Activated T-cell treated with anti-CD3 and anti-CD28 coated beads, Interleukin-2, amount 50 U/mL, for 24 hours (primary cell): ENCODE measurements at regions not wholly inside any gene's neighbourhood (a gene's known extent, or its start where the extent isn't known, plus 50 kb on each side); places are given as distances from the start of the nearest gene placed in this dataset.

Source experiments
- DNase-seq: peaks from one replicate; pipeline ENCODE4 v3.0.0-alpha.2; 2020
- H3K27ac Mint-ChIP-seq: 2 replicates; pipeline ENCODE4 v1.8.0; 2020; ENCODE audit warnings: mild to moderate bottlenecking, mixed read lengths
- H3K27me3 Mint-ChIP-seq: 2 replicates; pipeline ENCODE4 v1.8.0; 2020; ENCODE audit warnings: mixed read lengths
- H3K36me3 Mint-ChIP-seq: 2 replicates; pipeline ENCODE4 v1.8.0; 2020; ENCODE audit warnings: low read depth, mixed read lengths
- H3K4me1 Mint-ChIP-seq: 2 replicates; pipeline ENCODE4 v1.8.0; 2020; ENCODE audit warnings: low read depth, mixed read lengths
- H3K4me3 Mint-ChIP-seq: 2 replicates; pipeline ENCODE4 v1.8.0; 2020; ENCODE audit warnings: mild to moderate bottlenecking, moderate library complexity, mixed read lengths
- H3K9me3 Mint-ChIP-seq: 2 replicates; pipeline ENCODE4 v1.8.0; 2020; ENCODE audit warnings: mixed read lengths

DNA sequence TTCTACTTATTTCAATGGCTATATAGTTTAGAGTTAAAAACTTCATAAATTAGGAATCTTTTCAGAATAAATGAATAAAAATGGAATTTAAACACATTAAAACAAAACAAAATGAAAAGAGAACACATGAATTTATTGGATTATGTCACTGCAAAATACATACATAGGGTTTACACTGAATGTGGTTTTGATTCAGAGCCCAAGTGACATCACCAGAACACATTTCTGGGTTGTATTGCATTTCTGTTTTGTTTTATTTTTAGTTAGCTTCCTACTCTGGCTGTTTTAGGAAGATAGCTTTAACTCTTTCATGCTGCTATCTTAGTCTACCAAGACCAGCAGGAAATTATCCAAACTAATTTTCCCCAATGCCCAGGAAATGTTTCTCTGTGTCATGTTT lies 1935.0 kb downstream of the EFNA5 start:
- peaks cover 7% of the 10 kb centered on the region for H3K9me3 Mint-ChIP-seq
- H3K27me3 Mint-ChIP-seq: no peaks in the 10 kb centered on the region
- DNase-seq: no peak
- H3K36me3 Mint-ChIP-seq: no peaks in the 10 kb centered on the region
- no peak overlapping the region for H3K27ac Mint-ChIP-seq
- no peaks in the 10 kb centered on the region for H3K4me1 Mint-ChIP-seq
- H3K4me3 Mint-ChIP-seq: no peak overlapping the region

GRCh38 chr5:105730982-105731381 lies 1939.8 kb downstream of the EFNA5 start:
- H3K4me3 Mint-ChIP-seq: no peak overlapping the region
- H3K4me1 Mint-ChIP-seq: no peaks in the 10 kb centered on the region
- H3K9me3 Mint-ChIP-seq: peaks cover 4% of the 10 kb centered on the region
- H3K27me3 Mint-ChIP-seq: no peaks in the 10 kb centered on the region
- H3K27ac Mint-ChIP-seq: no peak overlapping the region
- H3K36me3 Mint-ChIP-seq: no peaks in the 10 kb centered on the region
- no peak for DNase-seq

- Mint-ChIP-seq H3K4me1 (no peaks in the 10 kb centered on the region), H3K27me3 (no peaks in the 10 kb centered on the region), H3K27ac (no peak overlapping the region), H3K9me3 (peaks cover 26% of the 10 kb centered on the region), H3K36me3 (no peaks in the 10 kb centered on the region), H3K4me3 (no peak overlapping the region)
- DNase-seq: no peak
These were observed 1944.6 kb downstream of the EFNA5 start for GRCh38 chr5:105726093-105726492.

- no peaks in the 10 kb centered on the region for H3K4me1 Mint-ChIP-seq
- H3K36me3 Mint-ChIP-seq: no peaks in the 10 kb centered on the region
- H3K9me3 Mint-ChIP-seq: peaks cover 23% of the 10 kb centered on the region
- H3K27me3 Mint-ChIP-seq: no peaks in the 10 kb centered on the region
- DNase-seq: no peak
- H3K27ac Mint-ChIP-seq: no peak overlapping the region
- H3K4me3 Mint-ChIP-seq: no peak overlapping the region
These were observed 1962.3 kb downstream of the EFNA5 start for GRCh38 chr5:105708442-105708841.

DNA sequence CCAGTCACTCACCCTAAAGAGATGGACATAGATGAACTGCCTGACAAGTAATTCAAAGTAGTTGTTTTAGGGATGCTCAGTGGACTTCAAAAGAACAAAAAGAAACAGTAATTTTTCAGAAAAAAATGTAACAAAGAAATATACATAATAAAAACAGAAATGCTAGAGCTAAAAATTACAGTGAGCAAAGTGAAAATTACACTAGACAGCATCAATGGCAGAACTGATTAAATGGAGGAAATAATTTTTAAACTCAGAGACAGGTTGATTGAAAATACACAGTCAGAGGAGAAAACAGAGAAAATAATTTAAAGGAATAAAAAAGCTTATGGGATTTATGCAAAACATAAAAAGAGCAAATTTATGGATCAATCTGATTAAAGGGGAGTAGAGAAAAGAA lies 1968.4 kb downstream of the EFNA5 start:
- Mint-ChIP-seq H3K4me3 (no peak overlapping the region), H3K36me3 (no peaks in the 10 kb centered on the region), H3K9me3 (peaks cover 42% of the 10 kb centered on the region), H3K4me1 (no peaks in the 10 kb centered on the region), H3K27me3 (no peaks in the 10 kb centered on the region), H3K27ac (no peak overlapping the region)
- no peak for DNase-seq

DNA sequence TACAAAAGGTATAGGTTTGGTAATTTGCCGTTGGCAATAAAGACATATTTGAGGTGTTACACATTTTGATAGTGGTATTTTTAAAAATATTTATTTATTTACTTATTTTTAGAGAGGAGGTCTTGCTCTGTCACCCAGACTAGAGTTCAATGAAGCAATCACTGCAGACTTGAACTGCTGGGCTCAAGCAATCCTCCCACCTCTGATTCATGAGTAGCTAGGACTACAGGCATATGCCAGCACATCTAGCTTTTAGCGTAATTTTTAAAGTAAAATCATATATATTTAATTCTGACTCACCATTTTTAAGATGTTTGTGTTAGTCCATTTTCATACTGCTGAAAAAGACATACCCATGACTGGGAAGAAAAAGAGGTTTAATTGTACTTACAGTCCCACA lies 1974.3 kb downstream of the EFNA5 start:
- Mint-ChIP-seq H3K27me3 (no peaks in the 10 kb centered on the region), H3K4me1 (no peaks in the 10 kb centered on the region), H3K4me3 (no peak overlapping the region), H3K36me3 (no peaks in the 10 kb centered on the region), H3K9me3 (peaks cover 22% of the 10 kb centered on the region), H3K27ac (no peak overlapping the region)
- no peak for DNase-seq

GRCh38 chr5:105695941-105696340 lies 1974.8 kb downstream of the EFNA5 start:
- Mint-ChIP-seq H3K9me3 (peaks cover 18% of the 10 kb centered on the region), H3K27ac (no peak overlapping the region), H3K4me3 (no peak overlapping the region), H3K36me3 (no peaks in the 10 kb centered on the region), H3K4me1 (no peaks in the 10 kb centered on the region), H3K27me3 (no peaks in the 10 kb centered on the region)
- no peak for DNase-seq

GRCh38 chr5:105689596-105689995 lies 1981.1 kb downstream of the EFNA5 start:
- Mint-ChIP-seq H3K9me3 (no peaks in the 10 kb centered on the region), H3K27ac (no peak overlapping the region), H3K4me3 (no peak overlapping the region), H3K27me3 (no peaks in the 10 kb centered on the region), H3K36me3 (no peaks in the 10 kb centered on the region), H3K4me1 (no peaks in the 10 kb centered on the region)
- DNase-seq: no peak

DNA sequence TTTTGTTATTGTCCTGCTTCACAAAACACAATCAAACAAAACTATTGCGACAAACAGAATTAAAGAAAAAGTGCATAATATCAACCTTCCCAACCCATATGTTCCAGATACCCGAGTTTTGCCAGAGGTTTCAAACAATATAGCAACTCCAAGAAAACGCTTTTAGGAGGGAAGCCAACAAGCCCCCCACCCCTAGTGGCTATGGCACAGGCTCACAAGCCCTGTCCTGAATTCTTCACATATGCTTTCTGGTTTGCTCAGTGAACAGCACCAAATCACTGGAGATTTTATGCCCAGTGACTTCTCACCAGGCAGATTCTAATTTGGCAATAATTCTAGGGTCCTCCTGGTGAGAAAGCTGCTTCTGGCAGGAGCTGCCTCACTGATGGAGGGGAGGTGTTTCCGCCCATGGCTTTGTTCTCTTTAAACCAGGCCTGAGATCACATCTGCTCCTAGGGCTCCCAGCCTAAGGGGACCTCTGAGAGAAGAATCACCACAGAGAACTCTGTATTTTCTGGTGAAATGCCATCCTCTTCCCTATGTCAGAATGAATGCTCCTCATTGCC lies 1982.4 kb downstream of the EFNA5 start:
- Mint-ChIP-seq H3K4me1 (no peaks in the 10 kb centered on the region), H3K4me3 (no peak overlapping the region), H3K9me3 (peaks cover 3% of the 10 kb centered on the region), H3K27ac (no peak overlapping the region), H3K36me3 (no peaks in the 10 kb centered on the region), H3K27me3 (no peaks in the 10 kb centered on the region)
- no peak for DNase-seq

DNA sequence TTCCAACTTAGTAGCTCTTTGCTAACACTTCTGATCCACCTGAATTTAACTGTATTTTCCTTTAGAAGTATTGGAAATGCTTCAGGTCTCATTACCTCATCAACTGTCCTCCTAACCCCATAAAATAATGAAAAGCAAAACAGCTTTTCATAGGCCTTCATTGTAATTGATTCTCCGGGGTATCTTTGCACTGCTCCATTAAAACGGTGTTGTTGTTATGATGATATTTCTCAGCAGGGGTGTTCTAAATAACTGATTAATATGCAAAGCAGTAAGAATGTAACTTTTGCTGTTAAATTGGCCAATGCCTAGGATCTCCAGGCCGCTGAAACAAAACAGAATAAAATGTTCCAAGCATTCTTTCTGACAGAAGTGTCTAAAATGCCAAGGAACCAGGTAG lies 1983.2 kb downstream of the EFNA5 start:
- peaks cover 5% of the 10 kb centered on the region for H3K9me3 Mint-ChIP-seq
- H3K4me1 Mint-ChIP-seq: no peaks in the 10 kb centered on the region
- H3K27me3 Mint-ChIP-seq: no peaks in the 10 kb centered on the region
- no peak for DNase-seq
- H3K27ac Mint-ChIP-seq: no peak overlapping the region
- H3K4me3 Mint-ChIP-seq: no peak overlapping the region
- H3K36me3 Mint-ChIP-seq: no peaks in the 10 kb centered on the region

GRCh38 chr5:105685884-105686283 lies 1984.9 kb downstream of the EFNA5 start:
- no peak for DNase-seq
- Mint-ChIP-seq H3K4me1 (no peaks in the 10 kb centered on the region), H3K27me3 (no peaks in the 10 kb centered on the region), H3K27ac (no peak overlapping the region), H3K4me3 (no peak overlapping the region), H3K9me3 (peaks cover 5% of the 10 kb centered on the region), H3K36me3 (no peaks in the 10 kb centered on the region)

- H3K9me3 Mint-ChIP-seq: peaks cover 5% of the 10 kb centered on the region
- H3K4me3 Mint-ChIP-seq: no peak overlapping the region
- no peaks in the 10 kb centered on the region for H3K4me1 Mint-ChIP-seq
- DNase-seq: no peak
- H3K27ac Mint-ChIP-seq: no peak overlapping the region
- no peaks in the 10 kb centered on the region for H3K36me3 Mint-ChIP-seq
- no peaks in the 10 kb centered on the region for H3K27me3 Mint-ChIP-seq
These were observed 1985.9 kb downstream of the EFNA5 start for GRCh38 chr5:105684799-105685198.

DNA sequence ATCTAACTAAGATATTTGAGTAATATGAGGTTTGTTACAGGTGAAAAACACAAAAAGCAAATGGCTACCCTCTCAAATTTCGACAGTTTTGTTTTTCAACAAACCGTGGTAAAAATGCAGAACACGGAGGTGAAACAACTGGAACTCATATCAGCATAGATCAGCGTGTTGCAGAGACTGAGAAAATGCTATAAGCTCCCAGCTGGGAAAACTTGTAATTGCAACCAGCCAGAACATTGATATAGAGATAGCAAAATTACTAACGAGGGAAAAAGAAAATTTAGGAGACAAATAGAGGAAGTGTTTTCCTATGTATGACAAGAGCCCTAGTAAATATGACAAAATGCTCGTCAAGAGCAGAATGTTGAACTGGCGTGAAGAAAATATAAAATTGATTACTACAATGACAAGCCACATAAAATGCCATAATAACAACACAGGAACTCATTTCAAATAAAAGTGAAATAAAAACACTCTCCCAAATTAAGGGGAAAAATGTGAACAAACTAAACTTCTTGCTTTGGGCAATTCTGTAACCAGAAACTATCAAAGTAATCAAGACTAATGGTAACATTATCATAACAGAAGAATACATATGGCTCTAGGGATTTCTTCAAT lies 1989.8 kb downstream of the EFNA5 start:
- H3K4me1 Mint-ChIP-seq: no peaks in the 10 kb centered on the region
- no peaks in the 10 kb centered on the region for H3K27me3 Mint-ChIP-seq
- no peak for DNase-seq
- no peak overlapping the region for H3K27ac Mint-ChIP-seq
- H3K4me3 Mint-ChIP-seq: no peak overlapping the region
- H3K36me3 Mint-ChIP-seq: no peaks in the 10 kb centered on the region
- peaks cover 10% of the 10 kb centered on the region for H3K9me3 Mint-ChIP-seq

- no peak overlapping the region for H3K4me3 Mint-ChIP-seq
- no peak overlapping the region for H3K27ac Mint-ChIP-seq
- DNase-seq: no peak
- H3K36me3 Mint-ChIP-seq: no peaks in the 10 kb centered on the region
- peaks cover 7% of the 10 kb centered on the region for H3K9me3 Mint-ChIP-seq
- H3K4me1 Mint-ChIP-seq: no peaks in the 10 kb centered on the region
- H3K27me3 Mint-ChIP-seq: no peaks in the 10 kb centered on the region
These were observed 1993.4 kb downstream of the EFNA5 start for GRCh38 chr5:105677291-105677690.

DNA sequence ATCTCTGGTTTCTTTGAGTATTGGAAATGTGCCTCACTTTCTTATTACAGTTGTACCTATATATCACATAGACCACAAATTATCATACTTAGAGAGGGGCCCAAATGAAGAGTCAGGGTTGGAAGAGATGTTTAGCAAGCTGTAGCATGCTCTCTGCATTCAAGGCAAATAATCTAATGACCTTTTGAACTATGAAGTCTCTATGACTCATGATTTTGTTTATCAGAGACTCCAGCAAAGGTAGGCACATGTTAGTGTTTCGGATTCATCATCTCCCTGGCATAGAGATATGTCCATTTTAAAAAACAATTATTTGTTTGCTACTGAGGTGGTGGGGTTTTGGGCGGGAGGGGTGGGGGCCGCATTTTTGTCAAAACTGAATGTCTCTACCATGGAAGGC lies 2000.1 kb downstream of the EFNA5 start:
- Mint-ChIP-seq H3K9me3 (peaks cover 30% of the 10 kb centered on the region), H3K4me1 (no peaks in the 10 kb centered on the region), H3K4me3 (no peak overlapping the region), H3K27me3 (no peaks in the 10 kb centered on the region), H3K27ac (no peak overlapping the region), H3K36me3 (no peaks in the 10 kb centered on the region)
- no peak for DNase-seq

GRCh38 chr5:105663671-105664070 lies 2007.1 kb downstream of the EFNA5 start:
- Mint-ChIP-seq H3K27ac (no peak overlapping the region), H3K36me3 (no peaks in the 10 kb centered on the region), H3K4me1 (no peaks in the 10 kb centered on the region), H3K9me3 (peaks cover 14% of the 10 kb centered on the region), H3K4me3 (no peak overlapping the region), H3K27me3 (no peaks in the 10 kb centered on the region)
- no peak for DNase-seq
